Choroid plexus epithelial cell (primary cell): ENCODE measurements at regions not wholly inside any gene's neighbourhood (a gene's known extent, or its start where the extent isn't known, plus 50 kb on each side); places are given as distances from the start of the nearest gene placed in this dataset.

ENCODE experiments used
- DNase-seq: peaks from one replicate; pipeline ENCODE4 v3.0.0-alpha.2; 2010; ENCODE audit warnings: low read depth
- H3K4me3 ChIP-seq: 2 replicates; pipeline ENCODE4 v1.5.1; 2011; ENCODE audit warnings: low read depth, mild to moderate bottlenecking, control low read depth, low read length, moderate library complexity
- TF ChIP-seq, protein P1 (sequence below): conservative IDR thresholded peaks from 2 replicates; pipeline ENCODE4 v1.5.1; 2011; ENCODE audit warnings: low read depth, mild to moderate bottlenecking, control low read depth, inconsistent platforms, low read length, moderate library complexity

GRCh38 chr1:238752327-238752726, 634.0 kb upstream of the CHRM3 start:
- TF ChIP-seq, protein P1, sequence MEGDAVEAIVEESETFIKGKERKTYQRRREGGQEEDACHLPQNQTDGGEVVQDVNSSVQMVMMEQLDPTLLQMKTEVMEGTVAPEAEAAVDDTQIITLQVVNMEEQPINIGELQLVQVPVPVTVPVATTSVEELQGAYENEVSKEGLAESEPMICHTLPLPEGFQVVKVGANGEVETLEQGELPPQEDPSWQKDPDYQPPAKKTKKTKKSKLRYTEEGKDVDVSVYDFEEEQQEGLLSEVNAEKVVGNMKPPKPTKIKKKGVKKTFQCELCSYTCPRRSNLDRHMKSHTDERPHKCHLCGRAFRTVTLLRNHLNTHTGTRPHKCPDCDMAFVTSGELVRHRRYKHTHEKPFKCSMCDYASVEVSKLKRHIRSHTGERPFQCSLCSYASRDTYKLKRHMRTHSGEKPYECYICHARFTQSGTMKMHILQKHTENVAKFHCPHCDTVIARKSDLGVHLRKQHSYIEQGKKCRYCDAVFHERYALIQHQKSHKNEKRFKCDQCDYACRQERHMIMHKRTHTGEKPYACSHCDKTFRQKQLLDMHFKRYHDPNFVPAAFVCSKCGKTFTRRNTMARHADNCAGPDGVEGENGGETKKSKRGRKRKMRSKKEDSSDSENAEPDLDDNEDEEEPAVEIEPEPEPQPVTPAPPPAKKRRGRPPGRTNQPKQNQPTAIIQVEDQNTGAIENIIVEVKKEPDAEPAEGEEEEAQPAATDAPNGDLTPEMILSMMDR, result no peak
- no peak for DNase-seq
- no peak overlapping the region for H3K4me3 ChIP-seq

- TF ChIP-seq, protein P1, result no peak
Measured at GRCh38 chr1:238745069-238745468, 641.3 kb upstream of the CHRM3 start.

DNA sequence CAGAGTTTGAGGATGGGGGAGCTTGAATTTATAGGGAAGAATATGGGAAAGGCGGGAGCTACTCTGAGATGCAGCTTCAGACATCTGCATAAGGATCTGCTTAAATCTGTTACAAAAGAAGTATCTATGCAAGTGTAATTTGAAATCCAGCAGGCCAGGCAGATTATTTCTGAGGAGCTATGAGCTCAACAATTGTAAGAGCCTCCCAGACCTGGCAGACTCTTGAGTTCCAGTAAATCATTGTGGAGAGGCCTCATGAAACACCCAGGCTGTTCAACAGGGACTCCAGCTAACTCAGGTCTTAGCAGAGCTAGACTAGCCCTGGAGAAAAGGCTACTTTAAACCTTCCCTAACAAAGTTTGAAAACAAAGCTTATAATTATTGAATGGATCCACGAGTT, 647.5 kb upstream of the CHRM3 start:
- no peak overlapping the region for H3K4me3 ChIP-seq
- DNase-seq, result no peak
- TF ChIP-seq, protein P1, result no peak

More at GRCh38 chr1:238745069-238745468, 641.3 kb upstream of the CHRM3 start:
- DNase-seq, result no peak
- H3K4me3 ChIP-seq, result no peak overlapping the region

DNA sequence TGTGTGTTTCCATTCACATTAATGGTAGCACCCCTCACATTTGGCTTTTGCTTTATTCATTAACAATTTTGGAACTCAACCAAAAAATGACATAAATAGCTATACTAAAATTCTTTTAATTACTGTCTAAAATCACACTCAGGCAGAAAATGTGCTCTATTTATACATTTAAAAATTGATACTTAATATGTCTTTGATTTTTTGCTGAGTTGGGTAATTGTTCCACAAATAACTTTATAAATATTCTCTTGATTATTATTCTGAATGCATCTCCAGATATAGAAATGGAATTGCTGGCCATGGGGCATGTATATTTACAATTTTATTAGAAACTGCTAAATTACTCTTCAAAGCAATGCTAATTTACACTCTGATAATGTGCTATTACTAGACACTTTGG, 658.7 kb upstream of the CHRM3 start:
- TF ChIP-seq, protein P1, result no peak
- H3K4me3 ChIP-seq, result no peak overlapping the region
- no peak for DNase-seq

DNA sequence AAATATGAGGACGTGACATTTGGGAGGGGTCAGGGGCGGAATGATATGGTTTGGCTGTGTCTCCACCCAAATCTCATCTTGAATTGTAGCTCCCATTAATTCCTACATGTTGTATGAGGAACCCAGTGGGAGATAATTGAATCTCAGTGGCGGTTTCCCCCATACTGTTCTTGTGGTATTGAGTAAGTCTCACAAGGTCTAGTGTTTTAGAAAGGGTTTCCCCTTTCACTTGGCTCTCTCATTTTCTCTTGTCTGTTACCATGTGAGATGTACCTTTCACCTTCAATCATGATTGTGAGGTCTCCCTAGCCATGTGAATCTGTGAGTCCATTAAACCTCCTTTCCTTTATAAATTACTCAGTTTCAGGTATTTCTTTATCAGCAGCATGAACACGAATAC, 663.6 kb upstream of the CHRM3 start:
- TF ChIP-seq, protein P1, result no peak
- no peak overlapping the region for H3K4me3 ChIP-seq
- DNase-seq, result no peak

DNA sequence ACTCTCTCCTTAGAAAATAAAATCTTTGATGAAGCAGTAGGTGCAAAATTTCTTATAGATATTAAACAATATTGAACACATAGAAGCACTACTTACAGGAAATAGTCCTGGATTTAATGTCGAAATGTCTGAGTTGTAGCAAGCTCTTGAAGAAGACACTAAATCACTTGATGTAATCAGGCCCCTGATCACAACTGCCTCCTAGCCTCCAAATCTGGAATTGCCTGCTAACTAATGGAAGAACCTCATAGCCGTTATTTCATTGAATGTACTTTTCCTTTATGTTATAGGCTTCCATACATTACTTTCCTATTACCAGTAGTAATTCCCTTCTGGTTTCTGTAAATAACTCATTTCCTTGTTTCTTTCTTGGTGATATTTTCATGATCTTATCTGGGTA, 675.7 kb upstream of the CHRM3 start:
- TF ChIP-seq, protein P1, result peak; percentile 64
- H3K4me3 ChIP-seq, result no peak overlapping the region
- peak; percentile 58 for DNase-seq

- no peak overlapping the region for H3K4me3 ChIP-seq
- TF ChIP-seq, protein P1, result no peak
- no peak for DNase-seq
Measured at GRCh38 chr1:238701024-238701423, 685.3 kb upstream of the CHRM3 start.
